ENCODE measurements at regions not wholly inside any gene's neighbourhood (a gene's known extent, or its start where the extent isn't known, plus 50 kb on each side); places are given as distances from the start of the nearest gene placed in this dataset.

GRCh38 chr3:159534496-159534895, 454.1 kb upstream of the IL12A start:
- ChIA-PET CTCF (no interaction called here), POLR2A (no interaction called here)
- Histone ChIP-seq H3K9me3 (no peaks in the 10 kb centered on the region), H3K4me1 (ENCODE audit: control insufficient read depth in 1 of 2, insufficient read depth in 2 of 2, low read depth in 1 of 2, low read length in 1 of 2) (no peaks in the 10 kb centered on the region; a peak in 1 of 4 replicates), H3K9me2 (no peaks in the 10 kb centered on the region), H3K36me3 (replicated peaks in 1 of 2; ENCODE audit: control insufficient read depth in 1 of 2, insufficient read depth in 2 of 2, low read length in 1 of 2) (no peaks in the 10 kb centered on the region), H3K4me3 (ENCODE audit: low read depth in 2 of 2, low read length in 1 of 2) (no peak overlapping the region), H3K79me2 (ENCODE audit: insufficient read depth) (no peaks in the 10 kb centered on the region), H3K27me3 (ENCODE audit: insufficient read depth) (no peaks in the 10 kb centered on the region; the same call in 1 of the 2 replicates), H3K9ac (no peak overlapping the region), H3K4me2 (no peak overlapping the region), H3F3A (replicated peaks; ENCODE audit: insufficient read depth) (no peaks in the 10 kb centered on the region), H3K27ac (ENCODE audit: low read depth in 2 of 2, low read length in 1 of 2) (no peak overlapping the region), H2AFZ (ENCODE audit: low read depth) (no peak overlapping the region), H4K20me1 (ENCODE audit: insufficient read depth) (no peaks in the 10 kb centered on the region)
- TF ChIP-seq POLR2AphosphoS5 (IDR thresholded peaks at IDR 0.05; ENCODE audit: low read depth, low read length) = no peak
- TF ChIP-seq CTCF (IDR thresholded peaks at IDR 0.05) = no peak
- no peak for TF ChIP-seq SMC3 (IDR thresholded peaks at IDR 0.05; ENCODE audit: low read depth, low read length)
- TF ChIP-seq TAF1 (IDR thresholded peaks at IDR 0.05; ENCODE audit: borderline replicate concordance, low read depth, low read length) = no peak
- TF ChIP-seq NRF1 (IDR thresholded peaks at IDR 0.05; ENCODE audit: low read depth, low read length) = no peak
- TF ChIP-seq MEF2A (IDR thresholded peaks at IDR 0.05; ENCODE audit: borderline replicate concordance, low read depth) = no peak
- 42% methylated on average over 3 of the region's 3 CpGs for WGBS (ENCODE audit: low lambda C conversion rate)
- DNase-seq = no peak

GRCh38 chr3:159536876-159537275, 451.8 kb upstream of the IL12A start:
- ChIA-PET CTCF (interaction anchor here (1.0 to 1.1 kb wide), 2 partner anchors 13 to 50 kb away, joined by 3 read pairs; no protein-coding TSS in a partner anchor), POLR2A (no interaction called here)
- no peaks in the 10 kb centered on the region for H3K36me3 ChIP-seq (replicated peaks in 1 of 2; ENCODE audit: control insufficient read depth in 1 of 2, insufficient read depth in 2 of 2, low read length in 1 of 2)
- no peak overlapping the region for H3K4me3 ChIP-seq (ENCODE audit: low read depth in 2 of 2, low read length in 1 of 2)
- no peaks in the 10 kb centered on the region for H3F3A ChIP-seq (replicated peaks; ENCODE audit: insufficient read depth)
- no peaks in the 10 kb centered on the region; the same call in 1 of the 2 replicates for H3K27me3 ChIP-seq (ENCODE audit: insufficient read depth)
- no peaks in the 10 kb centered on the region for H4K20me1 ChIP-seq (ENCODE audit: insufficient read depth)
- WGBS (ENCODE audit: low lambda C conversion rate) = 74% methylated on average over 1 of the region's 1 CpG
- no peaks in the 10 kb centered on the region for H3K9me2 ChIP-seq
- no peak overlapping the region for H2AFZ ChIP-seq (ENCODE audit: low read depth)
- no peaks in the 10 kb centered on the region for H3K4me1 ChIP-seq (ENCODE audit: control insufficient read depth in 1 of 2, insufficient read depth in 2 of 2, low read depth in 1 of 2, low read length in 1 of 2)
- no peaks in the 10 kb centered on the region for H3K9me3 ChIP-seq
- H3K27ac ChIP-seq (ENCODE audit: low read depth in 2 of 2, low read length in 1 of 2) = no peak overlapping the region
- DNase-seq = no peak
- no peak overlapping the region for H3K9ac ChIP-seq
- H3K4me2 ChIP-seq = no peak overlapping the region
- no peaks in the 10 kb centered on the region for H3K79me2 ChIP-seq (ENCODE audit: insufficient read depth)
- no peak for TF ChIP-seq RFX5 (IDR thresholded peaks at IDR 0.05; ENCODE audit: low read length)
- TF ChIP-seq ZBTB33 (IDR thresholded peaks at IDR 0.05; ENCODE audit: borderline replicate concordance, low read depth) = no peak
- TF ChIP-seq ELF1 (IDR thresholded peaks at IDR 0.05) = no peak
- TF ChIP-seq MAX (IDR thresholded peaks at IDR 0.05; ENCODE audit: low read depth) = no peak
- no peak for TF ChIP-seq REST (IDR thresholded peaks at IDR 0.05; ENCODE audit: low read depth, low read length)
- no peak for TF ChIP-seq YY1 (IDR thresholded peaks at IDR 0.05; ENCODE audit: low read depth)
- no peak for TF ChIP-seq EZH2phosphoT487 (IDR thresholded peaks at IDR 0.05; ENCODE audit: borderline replicate concordance, low read depth)
- no peak for TF ChIP-seq MXI1 (IDR thresholded peaks at IDR 0.05; ENCODE audit: low read depth, low read length)
- TF ChIP-seq GABPA (IDR thresholded peaks at IDR 0.05; ENCODE audit: low read depth) = no peak
- TF ChIP-seq GATA2 (CRISPR knock-in tag; IDR thresholded peaks at IDR 0.05) = no peak
- no peak for TF ChIP-seq IRF3 (IDR thresholded peaks at IDR 0.05; ENCODE audit: low read depth, low read length)
- TF ChIP-seq MEF2A (IDR thresholded peaks at IDR 0.05; ENCODE audit: borderline replicate concordance, low read depth) = no peak
- TF ChIP-seq EP300 (IDR thresholded peaks at IDR 0.05; ENCODE audit: borderline replicate concordance in 1 of 2, low read depth in 1 of 2, low read length in 1 of 2) = no peak
- no peak for TF ChIP-seq POLR2AphosphoS5 (IDR thresholded peaks at IDR 0.05; ENCODE audit: low read depth, low read length)
- no peak for TF ChIP-seq SIN3A (IDR thresholded peaks at IDR 0.05; ENCODE audit: borderline replicate concordance, low read depth, low read length)
- no peak for TF ChIP-seq TCF12 (IDR thresholded peaks at IDR 0.05)
- no peak for TF ChIP-seq NRF1 (IDR thresholded peaks at IDR 0.05; ENCODE audit: low read depth, low read length)
